AG09319 (cell line): ENCODE measurements at regions not wholly inside any gene's neighbourhood (a gene's known extent, or its start where the extent isn't known, plus 50 kb on each side); places are given as distances from the start of the nearest gene placed in this dataset.

Source experiments
- DNase-seq: peaks from one replicate; pipeline ENCODE4 v3.0.0-alpha.2; 2010; ENCODE audit warnings: low read depth; ENCODE audit errors: extremely low read depth
- CTCF ChIP-seq: IDR thresholded peaks from 2 replicates; pipeline ENCODE4 v1.5.1; 2011; ENCODE audit warnings: low read depth, mild to moderate bottlenecking, inconsistent platforms, low read length, moderate library complexity

- TF ChIP-seq CTCF = no peak
- DNase-seq = no peak
These were observed 297.0 kb downstream of the FGF9 start for GRCh38 chr13:21967871-21968270.

GRCh38 chr13:21970172-21970571, 299.3 kb downstream of the FGF9 start:
- DNase-seq = no peak
- no peak for TF ChIP-seq CTCF

- DNase-seq = no peak
- TF ChIP-seq CTCF = no peak
These were observed 300.0 kb downstream of the FGF9 start for GRCh38 chr13:21970918-21971317.

GRCh38 chr13:21971662-21972621, 301.1 kb downstream of the FGF9 start:
- no peak for TF ChIP-seq CTCF

GRCh38 chr13:21973437-21974125, 302.7 kb downstream of the FGF9 start:
- DNase-seq = no peak
- TF ChIP-seq CTCF = no peak

More at GRCh38 chr13:21971662-21972621, 301.1 kb downstream of the FGF9 start:
- DNase-seq = no peak

- no peak for TF ChIP-seq CTCF
- no peak for DNase-seq
These were observed 303.9 kb downstream of the FGF9 start for GRCh38 chr13:21974741-21975140.

- TF ChIP-seq CTCF = no peak
- DNase-seq = no peak
These were observed 305.3 kb downstream of the FGF9 start for GRCh38 chr13:21976159-21976558.
